MM.1S (cell line): ENCODE measurements at regions not wholly inside any gene's neighbourhood (a gene's known extent, or its start where the extent isn't known, plus 50 kb on each side); places are given as distances from the start of the nearest gene placed in this dataset.

Experiments used
- DNase-seq: peaks from one replicate; pipeline ENCODE4 v3.0.0-alpha.2; 2015
- H2AFZ ChIP-seq: fragments of 300-600 bp; sonication (generic); 2 replicates; pipeline ENCODE4 v1.6.0; 2016; ENCODE audit warnings: antibody characterized with exemption, low read length
- H3F3A ChIP-seq: fragments of 300-600 bp; sonication (generic); 2 replicates; pipeline ENCODE4 v1.6.1; 2016; ENCODE audit warnings: mild to moderate bottlenecking, antibody characterized with exemption, low read length, moderate library complexity, mixed read lengths; ENCODE audit not compliant: insufficient read depth
- H3K27ac ChIP-seq: fragments of 300-600 bp; sonication (generic); 2 replicates; pipeline ENCODE4 v1.5.1; 2016; ENCODE audit warnings: mild to moderate bottlenecking, low read length
- H3K27me3 ChIP-seq: fragments of 300-600 bp; sonication (generic); replicated peaks from 2 replicates; pipeline ENCODE4 v1.6.0; 2016; ENCODE audit warnings: low read length; ENCODE audit not compliant: insufficient read depth
- H3K36me3 ChIP-seq: fragments of 300-600 bp; sonication (generic); replicated peaks from 2 replicates; pipeline ENCODE4 v1.6.1; 2016; ENCODE audit warnings: mild to moderate bottlenecking, low read length, mixed read lengths; ENCODE audit not compliant: insufficient read depth
- H3K4me1 ChIP-seq: fragments of 300-600 bp; sonication (generic); 2 replicates; pipeline ENCODE4 v1.6.1; 2016; ENCODE audit warnings: low read length, mixed read lengths
- H3K4me2 ChIP-seq: fragments of 300-600 bp; sonication (generic); 2 replicates; pipeline ENCODE4 v1.6.0; 2016; ENCODE audit warnings: low read depth, low read length
- H3K4me3 ChIP-seq: fragments of 300-600 bp; sonication (generic); 2 replicates; pipeline ENCODE4 v1.5.1; 2016; ENCODE audit warnings: low read length, mixed read lengths
- H3K79me2 ChIP-seq: fragments of 300-600 bp; sonication (generic); 2 replicates; pipeline ENCODE4 v1.6.1; 2016; ENCODE audit warnings: mixed run types, low read length, mixed read lengths
- H3K9ac ChIP-seq: fragments of 300-600 bp; sonication (generic); 2 replicates; pipeline ENCODE4 v1.6.1; 2016; ENCODE audit warnings: low read length, mixed read lengths
- H3K9me2 ChIP-seq: fragments of 300-600 bp; sonication (generic); replicated peaks from 2 replicates; pipeline ENCODE4 v1.6.1; 2016; ENCODE audit warnings: mild to moderate bottlenecking, low read length, mixed read lengths; ENCODE audit not compliant: insufficient read depth
- H3K9me3 ChIP-seq: fragments of 300-600 bp; sonication (generic); replicated peaks from 2 replicates; pipeline ENCODE4 v1.6.1; 2016; ENCODE audit warnings: mild to moderate bottlenecking, low read length, mixed read lengths; ENCODE audit not compliant: insufficient read depth
- H4K20me1 ChIP-seq: fragments of 300-600 bp; sonication (generic); 2 replicates; pipeline ENCODE4 v1.6.1; 2016; ENCODE audit warnings: mild to moderate bottlenecking, low read length, moderate library complexity, mixed read lengths; ENCODE audit not compliant: insufficient read depth
- CTCF ChIP-seq: fragments of 300-600 bp; sonication (generic); IDR thresholded peaks from 2 replicates; pipeline ENCODE4 v1.5.1; 2016; ENCODE audit warnings: antibody characterized with exemption, low read length, mixed read lengths
- EZH2 ChIP-seq: fragments of 300-600 bp; sonication (generic); optimal IDR thresholded peaks from 2 replicates; pipeline ENCODE3; 2017; ENCODE audit warnings: low read depth, mild to moderate bottlenecking, antibody characterized with exemption, low read length, mixed read lengths
- EZH2phosphoT487 ChIP-seq: fragments of 300-600 bp; sonication (generic); IDR thresholded peaks from 2 replicates; pipeline ENCODE4 v1.6.1; 2018; ENCODE audit warnings: antibody characterized with exemption, low read length

GRCh38 chr16:76654088-76654820 is 377.1 kb downstream of the CNTNAP4 start:
- Histone ChIP-seq H3K27me3 (no peaks in the 10 kb centered on the region), H3F3A (no peaks in the 10 kb centered on the region), H3K9me2 (no peaks in the 10 kb centered on the region), H3K4me2 (no peak overlapping the region), H4K20me1 (no peaks in the 10 kb centered on the region), H3K9ac (no peak overlapping the region), H3K9me3 (no peaks in the 10 kb centered on the region), H3K27ac (no peak overlapping the region), H3K79me2 (no peaks in the 10 kb centered on the region), H2AFZ (no peak overlapping the region), H3K4me3 (no peak overlapping the region), H3K4me1 (no peaks in the 10 kb centered on the region), H3K36me3 (no peaks in the 10 kb centered on the region)
- no peak for DNase-seq
- TF ChIP-seq CTCF (no peak), EZH2 (no peak), EZH2phosphoT487 (no peak)

GRCh38 chr16:76656994-76657393 is 379.8 kb downstream of the CNTNAP4 start:
- Histone ChIP-seq H3K9ac (no peak overlapping the region), H2AFZ (no peak overlapping the region), H3K4me1 (no peaks in the 10 kb centered on the region), H3K9me2 (no peaks in the 10 kb centered on the region), H3K36me3 (no peaks in the 10 kb centered on the region), H3K4me3 (no peak overlapping the region), H3K79me2 (no peaks in the 10 kb centered on the region), H3K27ac (no peak overlapping the region), H3K4me2 (no peak overlapping the region), H4K20me1 (no peaks in the 10 kb centered on the region), H3K9me3 (no peaks in the 10 kb centered on the region), H3K27me3 (no peaks in the 10 kb centered on the region), H3F3A (no peaks in the 10 kb centered on the region)
- TF ChIP-seq EZH2phosphoT487 (no peak), EZH2 (no peak), CTCF (no peak)
- DNase-seq = no peak

GRCh38 chr16:76661691-76662235 is 384.6 kb downstream of the CNTNAP4 start:
- Histone ChIP-seq H3K27ac (no peak overlapping the region), H3K4me1 (no peaks in the 10 kb centered on the region), H3K9me3 (no peaks in the 10 kb centered on the region), H3K9me2 (no peaks in the 10 kb centered on the region), H3K4me2 (no peak overlapping the region), H3K79me2 (no peaks in the 10 kb centered on the region), H3K27me3 (no peaks in the 10 kb centered on the region), H3K4me3 (no peak overlapping the region), H4K20me1 (no peaks in the 10 kb centered on the region), H3K36me3 (no peaks in the 10 kb centered on the region), H3K9ac (no peak overlapping the region), H2AFZ (no peak overlapping the region), H3F3A (no peaks in the 10 kb centered on the region)
- TF ChIP-seq EZH2 (no peak), EZH2phosphoT487 (no peak), CTCF (no peak)
- no peak for DNase-seq
